Progenitor cell of endocrine pancreas (in vitro differentiated cells): ENCODE measurements at regions not wholly inside any gene's neighbourhood (a gene's known extent, or its start where the extent isn't known, plus 50 kb on each side); places are given as distances from the start of the nearest gene placed in this dataset.

Experiments
- DNase-seq: peaks from one replicate; pipeline ENCODE4 v3.0.0; 2021; ENCODE audit warnings: low spot score; ENCODE audit not compliant: unreplicated experiment
- H3K27ac Mint-ChIP-seq: 2 replicates; pipeline ENCODE4 v1.8.0; 2021; ENCODE audit warnings: mild to moderate bottlenecking, moderate library complexity, mixed read lengths
- H3K27me3 Mint-ChIP-seq: 2 replicates; pipeline ENCODE4 v1.8.0; 2021; ENCODE audit warnings: mixed read lengths
- H3K36me3 Mint-ChIP-seq: 2 replicates; pipeline ENCODE4 v1.8.0; 2022; ENCODE audit warnings: mixed read lengths; ENCODE audit not compliant: insufficient read depth
- H3K4me1 Mint-ChIP-seq: 2 replicates; pipeline ENCODE4 v1.8.0; 2021; ENCODE audit warnings: low read depth, mixed read lengths
- H3K4me3 Mint-ChIP-seq: 2 replicates; pipeline ENCODE4 v1.8.0; 2021; ENCODE audit warnings: low read depth, mild to moderate bottlenecking, moderate library complexity, mixed read lengths
- H3K9me3 Mint-ChIP-seq: 2 replicates; pipeline ENCODE4 v1.8.0; 2021; ENCODE audit warnings: low read depth, mixed read lengths
- CTCF ChIP-seq: fragments of 200-600 bp; sonication (generic); IDR thresholded peaks from one replicate; pipeline ENCODE4 v1.5.0; 2021; ENCODE audit warnings: antibody characterized with exemption, mild to moderate bottlenecking; ENCODE audit not compliant: unreplicated experiment

- Mint-ChIP-seq H3K4me1 (peaks cover 7% of the 10 kb centered on the region), H3K4me3 (no peak overlapping the region), H3K36me3 (no peaks in the 10 kb centered on the region), H3K27ac (no peak overlapping the region), H3K9me3 (no peaks in the 10 kb centered on the region), H3K27me3 (no peaks in the 10 kb centered on the region)
- no peak for DNase-seq
- TF ChIP-seq CTCF = no peak
Observed at GRCh38 chr18:40902436-40902835, 1052.6 kb upstream of the PIK3C3 start.

GRCh38 chr18:40897884-40898283, 1057.2 kb upstream of the PIK3C3 start:
- Mint-ChIP-seq H3K4me1 (peaks cover 4% of the 10 kb centered on the region), H3K4me3 (no peak overlapping the region), H3K36me3 (no peaks in the 10 kb centered on the region), H3K27ac (no peak overlapping the region), H3K9me3 (peaks cover 7% of the 10 kb centered on the region), H3K27me3 (no peaks in the 10 kb centered on the region)
- no peak for DNase-seq
- TF ChIP-seq CTCF = no peak

GRCh38 chr18:40883271-40883670, 1071.8 kb upstream of the PIK3C3 start:
- no peak for TF ChIP-seq CTCF
- H3K36me3 Mint-ChIP-seq = no peaks in the 10 kb centered on the region
- no peak overlapping the region for H3K27ac Mint-ChIP-seq
- H3K4me1 Mint-ChIP-seq = peaks cover 3% of the 10 kb centered on the region
- no peaks in the 10 kb centered on the region for H3K9me3 Mint-ChIP-seq
- no peak for DNase-seq
- H3K4me3 Mint-ChIP-seq = no peak overlapping the region
- H3K27me3 Mint-ChIP-seq = no peaks in the 10 kb centered on the region

DNA sequence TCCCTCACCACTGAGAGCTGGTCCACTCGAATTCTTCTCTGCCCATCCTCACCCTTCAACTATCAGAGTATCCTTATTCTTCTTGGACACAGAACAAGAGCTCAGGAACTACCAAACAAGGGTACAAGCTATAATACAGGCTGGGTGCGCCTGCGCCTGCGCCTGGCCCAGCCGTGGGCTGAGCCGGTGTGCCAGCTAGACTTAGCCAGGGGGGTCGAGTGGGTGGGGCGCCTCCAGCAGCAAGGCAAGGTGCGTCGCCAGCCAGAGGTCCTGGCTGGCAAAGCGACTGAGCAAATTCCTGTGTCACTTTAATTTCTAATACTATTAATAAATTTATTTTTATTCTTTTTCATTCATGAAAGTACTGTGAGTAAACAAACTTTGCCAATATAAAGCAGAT, 1072.6 kb upstream of the PIK3C3 start:
- no peaks in the 10 kb centered on the region for H3K9me3 Mint-ChIP-seq
- H3K36me3 Mint-ChIP-seq = no peaks in the 10 kb centered on the region
- H3K27ac Mint-ChIP-seq = no peak overlapping the region
- H3K4me1 Mint-ChIP-seq = no peaks in the 10 kb centered on the region
- DNase-seq = no peak
- H3K4me3 Mint-ChIP-seq = no peak overlapping the region
- no peaks in the 10 kb centered on the region for H3K27me3 Mint-ChIP-seq
- TF ChIP-seq CTCF = no peak

GRCh38 chr18:40878371-40878770, 1076.7 kb upstream of the PIK3C3 start:
- no peaks in the 10 kb centered on the region for H3K27me3 Mint-ChIP-seq
- H3K27ac Mint-ChIP-seq = no peak overlapping the region

More at GRCh38 chr18:40878371-40878770, 1076.7 kb upstream of the PIK3C3 start:
- no peaks in the 10 kb centered on the region for H3K9me3 Mint-ChIP-seq
- H3K4me1 Mint-ChIP-seq = peaks cover 2% of the 10 kb centered on the region
- H3K4me3 Mint-ChIP-seq = no peak overlapping the region
- no peak for TF ChIP-seq CTCF
- H3K36me3 Mint-ChIP-seq = no peaks in the 10 kb centered on the region
- no peak for DNase-seq
